NT2/D1 (cell line): ENCODE measurements at regions not wholly inside any gene's neighbourhood (a gene's known extent, or its start where the extent isn't known, plus 50 kb on each side); places are given as distances from the start of the nearest gene placed in this dataset.

Experiments
- SUZ12 ChIP-seq: IDR thresholded peaks from 2 replicates; pipeline ENCODE4 v1.6.1; 2011; ENCODE audit not compliant: insufficient read length, insufficient read depth; ENCODE audit errors: extremely low read depth
- YY1 ChIP-seq: IDR thresholded peaks from 2 replicates; pipeline ENCODE4 v1.6.1; 2011; ENCODE audit not compliant: insufficient read length, insufficient read depth
- ZNF274 ChIP-seq: IDR thresholded peaks from 2 replicates; pipeline ENCODE4 v1.6.1; 2011; ENCODE audit warnings: mild to moderate bottlenecking, low read depth, low read length

GRCh38 chr16:66088681-66089080 lies 277.8 kb upstream of the CDH5 start:
- no peak for TF ChIP-seq ZNF274
- TF ChIP-seq YY1: no peak
- no peak for TF ChIP-seq SUZ12
